HEK293T (cell line): ENCODE measurements at regions not wholly inside any gene's neighbourhood (a gene's known extent, or its start where the extent isn't known, plus 50 kb on each side); places are given as distances from the start of the nearest gene placed in this dataset.

Source experiments
- CTCF ChIA-PET: fragments of 350-600 bp; formaldehyde crosslinking; extraction: SDS; loops from one replicate; lab custom pipeline; 2021; ENCODE audit warnings: antibody characterized with exemption, inconsistent platforms; lab: Yijun Ruan, JAX
- POLR2A ChIA-PET: fragments of 350-600 bp; formaldehyde crosslinking; extraction: SDS; loops from one replicate; lab custom pipeline; 2020; ENCODE audit warnings: antibody characterized with exemption, inconsistent platforms; lab: Yijun Ruan, JAX
- DNase-seq: peaks from one replicate; pipeline ENCODE4 v3.0.0; 2012; ENCODE audit warnings: mixed read lengths; ENCODE audit errors: extremely low spot score
- ARNT ChIP-seq: fragments of 450-650 bp; IDR thresholded peaks from 2 replicates; pipeline ENCODE4 v1.6.1; 2017; ENCODE audit warnings: mild to moderate bottlenecking
- BHLHE40 ChIP-seq: fragments of 450-650 bp; IDR thresholded peaks from 2 replicates; pipeline ENCODE4 v1.6.1; 2016; ENCODE audit warnings: mild to moderate bottlenecking, moderate library complexity, borderline replicate concordance
- CTBP1 ChIP-seq: fragments of 450-650 bp; IDR thresholded peaks from 2 replicates; pipeline ENCODE4 v1.6.1; 2016; ENCODE audit warnings: borderline replicate concordance
- ELF4 ChIP-seq: fragments of 450-650 bp; IDR thresholded peaks from 2 replicates; pipeline ENCODE4 v1.6.1; 2017; ENCODE audit warnings: antibody characterized with exemption
- FOXA1 ChIP-seq: fragments of 450-650 bp; IDR thresholded peaks from 2 replicates; pipeline ENCODE4 v1.6.1; 2016; ENCODE audit warnings: mild to moderate bottlenecking
- FOXK2 ChIP-seq: fragments of 450-650 bp; IDR thresholded peaks from 2 replicates; pipeline ENCODE4 v1.6.1; 2016; ENCODE audit warnings: mild to moderate bottlenecking
- FOXM1 ChIP-seq: fragments of 450-650 bp; IDR thresholded peaks from 2 replicates; pipeline ENCODE4 v1.6.1; 2017; ENCODE audit warnings: mild to moderate bottlenecking, borderline replicate concordance
- HDGF ChIP-seq: fragments of 450-650 bp; IDR thresholded peaks from 2 replicates; pipeline ENCODE4 v1.6.1; 2017; ENCODE audit warnings: antibody characterized with exemption, borderline replicate concordance
- L3MBTL2 ChIP-seq: fragments of 450-650 bp; conservative IDR thresholded peaks from 2 replicates; pipeline ENCODE4 v1.6.1; 2016; ENCODE audit warnings: mild to moderate bottlenecking
- LEF1 ChIP-seq: fragments of 450-650 bp; IDR thresholded peaks from 2 replicates; pipeline ENCODE4 v1.6.1; 2017; ENCODE audit warnings: mild to moderate bottlenecking, borderline replicate concordance
- NFRKB ChIP-seq: fragments of 450-650 bp; IDR thresholded peaks from 2 replicates; pipeline ENCODE4 v1.6.1; 2016; ENCODE audit warnings: mild to moderate bottlenecking, moderate library complexity
- SP1 ChIP-seq: fragments of 450-650 bp; IDR thresholded peaks from 2 replicates; pipeline ENCODE4 v1.6.1; 2017
- SUZ12 ChIP-seq: fragments of 450-650 bp; IDR thresholded peaks from 2 replicates; pipeline ENCODE4 v1.6.1; 2016; ENCODE audit warnings: mild to moderate bottlenecking
- TARDBP ChIP-seq: fragments of 450-650 bp; IDR thresholded peaks from 2 replicates; pipeline ENCODE4 v1.6.1; 2016
- ZNF384 ChIP-seq: fragments of 450-650 bp; IDR thresholded peaks from 2 replicates; pipeline ENCODE4 v1.6.1; 2016
- TF ChIP-seq, protein P1 (sequence below): fragments of 450-650 bp; IDR thresholded peaks from 2 replicates; pipeline ENCODE4 v1.6.1; 2016

GRCh38 chr7:50226669-50227068, 77.8 kb upstream of the IKZF1 start:
- TF ChIP-seq, protein P1, sequence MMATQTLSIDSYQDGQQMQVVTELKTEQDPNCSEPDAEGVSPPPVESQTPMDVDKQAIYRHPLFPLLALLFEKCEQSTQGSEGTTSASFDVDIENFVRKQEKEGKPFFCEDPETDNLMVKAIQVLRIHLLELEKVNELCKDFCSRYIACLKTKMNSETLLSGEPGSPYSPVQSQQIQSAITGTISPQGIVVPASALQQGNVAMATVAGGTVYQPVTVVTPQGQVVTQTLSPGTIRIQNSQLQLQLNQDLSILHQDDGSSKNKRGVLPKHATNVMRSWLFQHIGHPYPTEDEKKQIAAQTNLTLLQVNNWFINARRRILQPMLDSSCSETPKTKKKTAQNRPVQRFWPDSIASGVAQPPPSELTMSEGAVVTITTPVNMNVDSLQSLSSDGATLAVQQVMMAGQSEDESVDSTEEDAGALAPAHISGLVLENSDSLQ, result no peak
- TF ChIP-seq FOXM1 (no peak), ARNT (no peak), LEF1 (no peak), ELF4 (no peak), FOXA1 (no peak)
- ChIA-PET CTCF (no interaction called here), POLR2A (no interaction called here)
- no peak for DNase-seq

- DNase-seq, result no peak
- TF ChIP-seq ELF4, result no peak
- no peak for TF ChIP-seq ZNF384
- TF ChIP-seq ARNT, result no peak
- no peak for TF ChIP-seq TARDBP
- CTCF ChIA-PET, result no interaction called here
- POLR2A ChIA-PET, result no interaction called here
Observed at GRCh38 chr7:50226145-50226544, 78.4 kb upstream of the IKZF1 start.

DNA sequence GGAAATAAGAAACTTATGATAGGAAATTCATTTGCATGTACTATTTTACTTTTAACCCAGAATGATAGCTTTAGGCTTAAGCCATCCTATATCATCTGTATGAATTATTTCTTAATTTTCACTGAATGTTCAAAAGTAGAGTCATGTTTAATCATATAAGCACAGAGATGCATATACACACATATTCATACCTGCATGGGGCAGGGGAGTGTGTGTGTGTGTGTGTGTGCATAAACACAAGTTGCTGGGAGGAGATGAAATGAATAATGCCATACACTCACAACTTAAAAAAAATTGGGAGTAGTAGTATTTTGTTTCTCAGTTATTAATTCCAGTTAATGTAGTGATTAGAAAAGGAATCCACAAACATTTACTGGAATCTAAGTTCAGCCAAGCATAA, 83.1 kb upstream of the IKZF1 start:
- ChIA-PET POLR2A (no interaction called here), CTCF (interaction anchor here (0.7 kb wide), 1 partner anchor 145 kb away, joined by 3 read pairs; no protein-coding TSS in a partner anchor)
- no peak for TF ChIP-seq SUZ12
- no peak for TF ChIP-seq FOXA1
- TF ChIP-seq CTBP1, result no peak
- TF ChIP-seq, protein P1, result no peak
- TF ChIP-seq BHLHE40, result no peak
- TF ChIP-seq L3MBTL2, result no peak
- TF ChIP-seq TARDBP, result no peak
- no peak for TF ChIP-seq LEF1
- TF ChIP-seq FOXK2, result no peak
- no peak for TF ChIP-seq ELF4
- TF ChIP-seq ZNF384, result no peak
- no peak for TF ChIP-seq ARNT
- TF ChIP-seq NFRKB, result no peak
- TF ChIP-seq FOXM1, result no peak
- TF ChIP-seq SP1, result no peak
- TF ChIP-seq HDGF, result no peak
- no peak for DNase-seq

GRCh38 chr7:50221028-50221427, 83.5 kb upstream of the IKZF1 start:
- POLR2A ChIA-PET, result no interaction called here
- CTCF ChIA-PET, result no interaction called here
- TF ChIP-seq FOXK2 (no peak), NFRKB (no peak), ZNF384 (no peak), FOXM1 (no peak), L3MBTL2 (no peak)
- TF ChIP-seq, protein P1, result no peak
- no peak for DNase-seq

- ChIA-PET POLR2A (no interaction called here), CTCF (no interaction called here)
- no peak for TF ChIP-seq ARNT
- TF ChIP-seq HDGF, result no peak
- no peak for TF ChIP-seq CTBP1
- TF ChIP-seq, protein P1, result no peak
- TF ChIP-seq SP1, result no peak
- TF ChIP-seq NFRKB, result no peak
- TF ChIP-seq L3MBTL2, result no peak
- TF ChIP-seq FOXK2, result no peak
- no peak for TF ChIP-seq ZNF384
- TF ChIP-seq FOXA1, result no peak
- no peak for TF ChIP-seq SUZ12
- DNase-seq, result no peak
Observed at GRCh38 chr7:50220273-50220672, 84.2 kb upstream of the IKZF1 start.

GRCh38 chr7:50217821-50218281, 86.7 kb upstream of the IKZF1 start:
- POLR2A ChIA-PET, result no interaction called here
- CTCF ChIA-PET, result no interaction called here
- DNase-seq, result no peak
- no peak for TF ChIP-seq SUZ12
- no peak for TF ChIP-seq BHLHE40
- TF ChIP-seq L3MBTL2, result no peak
- no peak for TF ChIP-seq HDGF
- no peak for TF ChIP-seq ELF4
- no peak for TF ChIP-seq TARDBP
- no peak for TF ChIP-seq ARNT

DNA sequence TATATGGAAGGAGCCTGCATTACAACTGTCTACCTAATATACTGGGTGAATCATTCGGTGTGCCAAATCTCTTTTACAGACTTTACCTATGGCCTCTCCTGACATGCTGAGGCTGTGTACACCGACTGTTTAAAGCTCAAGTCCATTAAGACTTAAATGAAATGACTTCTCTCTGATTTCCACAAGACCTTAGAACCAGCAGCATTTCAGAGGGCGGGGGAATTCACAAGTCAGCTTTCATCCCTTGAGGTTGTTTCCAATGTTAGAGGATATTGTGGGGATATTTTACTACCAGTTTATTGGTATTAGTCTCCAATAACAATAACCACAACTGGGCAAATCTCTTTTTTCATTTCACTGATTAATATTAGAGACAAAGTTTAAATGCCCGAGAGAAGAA, 87.1 kb upstream of the IKZF1 start:
- CTCF ChIA-PET, result no interaction called here
- DNase-seq, result no peak
- TF ChIP-seq, protein P1, result no peak
- TF ChIP-seq FOXM1 (no peak), BHLHE40 (no peak), SUZ12 (no peak), ELF4 (no peak), L3MBTL2 (no peak), ZNF384 (no peak), HDGF (no peak), NFRKB (no peak), LEF1 (no peak), TARDBP (no peak), SP1 (no peak), ARNT (no peak), CTBP1 (no peak), FOXA1 (no peak)
- POLR2A ChIA-PET, result no interaction called here
